GM19193 (cell line): ENCODE measurements at regions not wholly inside any gene's neighbourhood (a gene's known extent, or its start where the extent isn't known, plus 50 kb on each side); places are given as distances from the start of the nearest gene placed in this dataset.

Experiments
- POLR2A ChIP-seq: IDR thresholded peaks from 4 replicates; pipeline ENCODE4 v1.6.1; 2011; ENCODE audit not compliant: insufficient read depth, insufficient read length; ENCODE audit errors: extremely low read depth

DNA sequence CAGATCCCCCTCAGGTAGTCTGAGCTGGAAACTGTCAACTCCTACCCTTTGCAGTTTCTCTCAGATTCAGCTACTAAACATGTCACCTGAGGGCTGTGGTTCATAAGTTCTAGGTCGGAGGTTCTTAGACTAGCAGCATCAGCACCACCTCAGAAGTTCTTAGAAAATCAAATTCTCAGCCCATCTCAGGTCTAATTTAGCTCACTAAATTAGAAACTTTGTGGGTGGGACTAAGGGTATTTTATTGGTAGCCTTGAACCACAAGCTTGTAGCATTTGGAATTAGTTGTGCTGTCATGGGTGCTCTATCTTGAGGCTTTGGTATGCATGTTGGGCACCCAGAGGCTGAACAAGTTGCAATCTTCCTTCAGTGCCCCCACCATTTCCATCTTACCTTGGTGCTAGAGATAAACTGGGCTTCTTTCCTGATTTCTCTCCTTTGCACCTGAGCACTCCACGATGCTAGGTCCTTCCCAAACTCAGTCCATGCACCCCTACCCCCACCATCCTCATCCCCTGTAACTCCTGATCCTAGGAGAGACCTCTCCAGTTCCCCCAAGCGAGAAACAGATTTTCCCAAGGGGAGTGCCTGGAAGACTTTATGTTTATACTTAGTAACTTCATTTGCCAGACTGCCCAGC lies 54.2 kb downstream of the S1PR1 start:
- no peak for TF ChIP-seq POLR2A

DNA sequence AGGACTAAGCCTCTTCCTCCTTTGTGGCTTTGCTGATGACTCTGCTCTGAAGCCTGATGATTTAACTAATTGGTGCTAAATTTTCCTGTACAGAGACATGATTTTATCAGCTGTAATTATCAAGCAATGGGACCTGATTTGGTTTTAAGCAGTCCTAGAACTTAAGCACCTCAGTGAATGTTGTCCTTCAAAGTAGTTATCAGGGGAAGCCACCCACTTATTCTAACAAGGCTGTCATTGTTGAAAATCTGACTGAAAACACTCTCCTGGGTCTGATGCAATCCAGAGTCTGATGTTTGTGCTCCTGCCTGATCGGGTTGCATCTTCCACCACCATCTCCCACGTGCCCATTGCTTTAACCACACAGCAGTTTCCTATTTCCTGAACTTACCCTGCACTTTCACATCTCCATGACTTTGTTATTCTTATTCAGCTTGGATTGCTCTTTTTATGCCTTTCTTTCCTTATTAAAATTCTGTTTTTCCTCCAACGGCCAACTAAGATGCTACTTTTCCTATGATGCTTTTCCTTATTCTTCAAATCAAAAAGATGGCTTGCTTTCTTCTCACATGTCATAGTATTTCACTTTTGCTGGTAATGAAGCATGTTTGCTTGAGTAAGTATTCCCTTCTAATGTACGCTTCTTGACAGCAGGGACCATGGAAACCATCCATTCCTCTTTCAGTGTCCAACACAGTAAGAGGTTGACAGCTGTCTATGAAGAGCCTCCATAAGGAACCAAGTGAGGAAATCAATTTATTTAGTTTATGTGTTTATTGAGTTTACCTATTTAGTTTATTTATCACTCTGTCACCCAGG lies 55.0 kb downstream of the S1PR1 start:
- no peak for TF ChIP-seq POLR2A

DNA sequence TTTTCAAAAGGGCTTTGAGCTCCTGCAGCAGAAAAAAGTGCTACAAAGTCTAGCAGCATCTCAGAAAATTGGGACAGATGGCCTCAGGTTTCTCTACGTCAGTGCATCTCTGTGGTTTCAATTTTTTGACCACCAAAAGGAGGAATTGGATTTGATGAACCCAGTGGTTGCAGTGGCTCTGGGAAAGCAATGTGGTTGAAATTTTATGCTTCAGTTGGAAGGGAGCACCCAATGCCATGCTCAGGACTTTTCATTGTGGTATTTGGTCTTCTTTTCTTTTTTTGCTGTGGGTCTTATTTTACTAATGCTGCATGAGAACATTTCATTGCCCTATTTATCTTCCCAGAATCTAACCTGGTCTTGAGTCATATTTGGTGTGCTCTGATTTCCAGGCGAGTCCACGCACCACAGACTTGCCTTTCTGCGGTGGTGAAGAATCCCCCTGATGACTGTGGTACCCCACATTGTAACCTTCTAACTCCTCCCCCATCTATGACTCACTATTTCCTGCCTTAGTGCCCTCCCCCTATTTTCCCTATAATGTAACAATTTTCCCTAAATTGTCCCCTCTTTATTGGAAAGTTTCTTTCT lies 56.7 kb downstream of the S1PR1 start:
- no peak for TF ChIP-seq POLR2A

DNA sequence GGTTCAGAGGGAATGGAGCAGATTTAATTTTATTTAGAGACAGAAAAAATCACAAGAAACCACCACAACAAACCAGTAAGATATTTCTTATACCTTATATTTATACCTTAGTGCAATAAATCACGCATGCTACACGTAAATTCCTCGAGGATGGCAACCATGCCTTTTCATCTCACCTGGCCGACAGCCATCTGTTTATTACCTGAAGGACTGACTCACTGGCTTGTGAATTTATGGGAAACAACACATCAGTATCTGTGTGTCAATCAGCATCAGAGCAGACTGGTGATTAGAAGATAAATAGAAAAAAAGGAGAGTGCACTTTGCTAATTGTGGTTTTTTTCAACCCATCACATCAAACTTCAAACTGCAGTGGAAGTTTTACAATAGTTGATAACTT lies 58.4 kb downstream of the S1PR1 start:
- TF ChIP-seq POLR2A, result no peak

- TF ChIP-seq POLR2A, result no peak
Measured at GRCh38 chr1:101298663-101299062, 61.8 kb downstream of the S1PR1 start.

- no peak for TF ChIP-seq POLR2A
Measured at GRCh38 chr1:101299141-101299540, 62.3 kb downstream of the S1PR1 start.

GRCh38 chr1:101299710-101300109 lies 62.9 kb downstream of the S1PR1 start:
- no peak for TF ChIP-seq POLR2A

GRCh38 chr1:101300916-101301315 lies 64.1 kb downstream of the S1PR1 start:
- no peak for TF ChIP-seq POLR2A

DNA sequence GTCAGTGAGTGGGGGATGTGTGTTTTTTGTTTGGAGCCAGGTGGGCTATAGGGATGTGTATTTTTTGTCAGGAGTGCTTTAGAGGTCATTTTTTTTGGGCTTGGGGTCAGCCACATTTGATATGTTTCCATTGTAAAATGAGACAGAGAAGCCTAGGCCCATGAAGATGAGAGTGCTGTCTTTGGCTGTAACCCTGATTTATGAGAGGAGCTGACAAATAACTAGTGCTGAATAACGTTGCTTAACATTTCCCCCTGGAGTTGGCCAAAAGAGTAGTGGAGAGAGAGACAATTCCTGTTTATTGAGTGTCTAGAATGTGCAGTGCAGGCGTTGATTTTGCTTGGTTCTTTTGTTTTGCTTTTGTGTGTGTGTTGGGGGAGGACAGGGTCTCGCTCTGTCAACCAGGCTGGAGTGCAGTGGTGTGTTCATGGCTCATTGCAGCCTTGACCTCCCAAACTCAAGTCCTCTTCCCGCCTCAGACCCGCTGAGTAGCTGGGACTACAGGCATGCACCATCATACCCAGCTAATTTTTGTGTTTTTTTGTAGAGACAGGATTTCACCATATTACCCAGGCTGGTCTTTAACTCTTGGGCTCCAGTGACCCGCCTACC lies 64.7 kb downstream of the S1PR1 start:
- TF ChIP-seq POLR2A, result no peak

DNA sequence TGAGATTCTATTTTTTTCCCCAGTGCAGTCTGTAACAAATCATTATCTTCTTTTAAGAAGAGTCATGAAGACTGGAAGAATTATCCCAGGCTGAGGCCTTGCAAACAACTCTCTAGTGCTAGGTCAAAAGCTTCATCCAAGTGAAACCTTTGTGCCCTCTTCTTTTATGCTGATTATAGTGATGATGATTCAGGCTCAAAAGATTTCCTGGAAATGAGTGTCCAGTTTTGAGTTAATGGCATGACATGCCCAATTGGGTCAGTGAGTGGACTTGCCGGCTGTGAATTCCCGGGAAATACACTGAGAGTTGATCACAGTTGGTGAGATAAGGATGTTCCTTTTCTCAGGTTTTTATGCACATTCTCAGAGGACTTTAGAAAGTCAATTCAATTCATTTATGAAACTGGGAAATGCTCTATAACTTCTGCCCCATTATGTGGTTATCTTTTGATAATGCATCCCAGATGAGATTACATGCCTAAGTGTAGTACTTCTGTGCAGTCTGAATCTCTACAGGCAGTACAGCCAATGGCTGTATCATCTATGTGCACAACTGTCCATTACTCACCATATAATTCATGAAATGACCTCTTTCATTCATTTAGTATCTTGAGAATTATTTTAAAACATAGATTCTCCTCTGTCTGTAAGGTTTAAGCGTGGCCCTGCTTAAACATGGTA lies 66.2 kb downstream of the S1PR1 start:
- TF ChIP-seq POLR2A, result no peak

DNA sequence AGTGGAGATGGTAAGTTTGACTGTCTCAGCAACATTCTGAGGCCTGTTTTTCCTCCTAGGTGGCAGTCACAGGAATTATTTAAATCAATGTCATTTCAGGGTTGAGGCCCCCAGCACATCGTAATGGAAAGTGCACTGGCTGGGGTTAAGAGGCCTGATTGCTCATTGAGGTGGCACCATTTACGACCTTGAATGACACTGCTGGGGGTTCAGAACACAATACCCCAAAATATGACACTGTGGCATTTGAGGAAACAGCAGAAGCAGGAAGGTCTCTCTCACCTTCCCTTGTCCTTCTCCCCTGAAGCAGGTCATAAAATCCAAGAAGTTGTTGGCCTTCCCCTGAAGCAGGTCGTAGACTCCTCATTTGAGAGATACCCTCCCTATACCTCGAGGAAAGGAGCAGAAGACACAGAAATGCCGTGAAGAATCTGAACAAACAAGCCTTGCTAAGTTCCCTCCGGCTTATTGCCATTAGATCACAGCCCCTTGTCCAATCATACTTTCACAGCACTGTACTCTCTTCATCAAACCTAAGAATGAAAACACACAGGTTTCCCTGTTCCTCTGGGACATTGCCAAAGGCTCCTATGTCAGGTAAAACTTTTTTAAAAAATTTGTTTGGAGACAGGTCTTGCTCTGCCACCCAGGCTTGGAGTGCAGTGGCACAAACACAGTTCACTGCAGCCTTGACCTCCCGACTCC lies 71.3 kb downstream of the S1PR1 start:
- peak; percentile 52 for TF ChIP-seq POLR2A

GRCh38 chr1:101308935-101309333 lies 72.1 kb downstream of the S1PR1 start:
- no peak for TF ChIP-seq POLR2A

DNA sequence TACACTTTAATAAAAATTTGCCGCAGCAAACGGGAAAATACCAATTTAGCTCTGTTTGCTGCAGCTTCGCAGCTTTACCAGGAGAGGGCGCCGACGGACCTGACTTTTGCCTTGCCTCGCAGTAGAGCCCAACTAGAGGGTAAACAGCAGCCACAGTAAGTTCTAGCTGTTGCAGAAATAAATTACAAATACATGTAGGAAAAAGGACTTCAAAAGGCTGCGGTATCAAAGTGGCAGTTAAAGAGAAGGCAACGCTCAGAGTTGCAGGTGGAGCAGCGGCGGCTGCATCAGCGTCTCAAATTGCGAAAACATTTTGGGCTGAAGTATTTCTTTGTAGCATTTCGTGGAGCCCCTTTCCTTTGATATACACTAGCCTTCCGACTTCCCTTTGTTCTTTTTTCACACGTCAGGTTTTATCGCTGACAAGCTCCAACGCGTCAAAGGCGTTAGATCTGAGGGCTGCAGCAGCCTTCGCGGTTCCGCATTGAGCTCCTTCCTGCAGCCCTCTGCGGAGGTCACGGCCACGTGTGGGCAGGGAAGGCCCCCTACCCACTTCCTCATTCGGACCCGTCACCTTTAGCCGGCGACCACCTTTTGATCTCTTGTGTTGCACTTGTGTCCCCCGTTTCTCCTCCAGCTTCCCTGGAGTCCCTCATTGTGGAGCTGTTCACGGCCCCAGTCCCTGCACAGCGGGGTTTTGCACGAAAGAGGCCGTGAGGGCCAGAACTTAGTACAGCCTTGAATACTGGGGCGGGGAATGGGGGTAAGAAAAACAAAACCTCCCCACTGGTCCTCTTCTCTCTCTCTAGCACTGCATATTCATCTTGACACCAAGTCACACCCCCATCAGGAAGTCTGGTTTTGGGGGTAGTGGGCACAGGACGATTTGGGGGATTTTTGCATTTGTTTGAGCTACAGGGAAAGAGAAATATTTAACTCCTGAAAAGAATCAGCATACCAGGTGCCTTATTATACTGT lies 72.8 kb downstream of the S1PR1 start:
- peak; percentile 74 for TF ChIP-seq POLR2A

DNA sequence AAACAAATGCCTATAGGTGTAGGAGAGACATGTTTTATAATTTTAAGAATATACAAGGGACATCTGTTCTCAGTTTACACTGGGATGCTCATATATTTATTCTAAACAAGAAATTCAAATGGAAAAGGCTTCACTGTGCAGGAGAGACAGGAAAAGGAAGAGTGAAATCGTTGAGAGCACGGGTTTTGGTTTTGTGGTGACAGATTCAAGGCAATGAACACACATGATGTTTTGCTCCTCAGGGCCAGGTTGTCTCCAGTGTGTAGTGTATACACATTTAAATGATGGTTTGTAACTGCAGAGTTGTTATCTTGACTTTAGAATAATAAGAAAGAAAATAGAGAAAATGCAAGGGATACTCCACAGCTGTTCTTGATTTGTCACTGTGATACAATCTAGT lies 73.7 kb downstream of the S1PR1 start:
- TF ChIP-seq POLR2A, result no peak
